GDM1 (cell line): ENCODE measurements at regions not wholly inside any gene's neighbourhood (a gene's known extent, or its start where the extent isn't known, plus 50 kb on each side); places are given as distances from the start of the nearest gene placed in this dataset.
"Not testable (repeated sequence)": the region's sequence is repeated elsewhere in the genome, so short reads cannot be mapped to it uniquely, and the experiment has no call there.

Experiments used
- DNase-seq: peaks from one replicate; lab custom pipeline; 2025; lab: John Stamatoyannopoulos, UW

- DNase-seq: no peak
Observed at GRCh38 chr6:134605034-134605433, 287.1 kb upstream of the SGK1 start.

- DNase-seq: no peak
Observed at GRCh38 chr6:134604014-134604676, 286.2 kb upstream of the SGK1 start.

GRCh38 chr6:134603561-134603960 is 285.6 kb upstream of the SGK1 start:
- no peak for DNase-seq

- DNase-seq: no peak
Observed at GRCh38 chr6:134602123-134602522, 284.2 kb upstream of the SGK1 start.

- no peak for DNase-seq
Observed at GRCh38 chr6:134600671-134601070, 282.8 kb upstream of the SGK1 start.

- DNase-seq: no peak
Observed at GRCh38 chr6:134599079-134599478, 281.2 kb upstream of the SGK1 start.

- DNase-seq: no peak
Observed at GRCh38 chr6:134596191-134596590, 278.3 kb upstream of the SGK1 start.

- DNase-seq: no peak
Observed at GRCh38 chr6:134594881-134595280, 277.0 kb upstream of the SGK1 start.

- DNase-seq: no peak
Observed at GRCh38 chr6:134593887-134594286, 276.0 kb upstream of the SGK1 start.

GRCh38 chr6:134593442-134593841 is 275.5 kb upstream of the SGK1 start:
- DNase-seq: no peak

GRCh38 chr6:134593024-134593423 is 275.1 kb upstream of the SGK1 start:
- no peak for DNase-seq

GRCh38 chr6:134590449-134590848 is 272.5 kb upstream of the SGK1 start:
- no peak for DNase-seq

GRCh38 chr6:134590004-134590403 is 272.1 kb upstream of the SGK1 start:
- no peak for DNase-seq

GRCh38 chr6:134589512-134589911 is 271.6 kb upstream of the SGK1 start:
- DNase-seq: no peak

- DNase-seq: no peak
Observed at GRCh38 chr6:134588267-134588666, 270.4 kb upstream of the SGK1 start.

- DNase-seq: no peak
Observed at GRCh38 chr6:134585517-134585873, 267.6 kb upstream of the SGK1 start.

GRCh38 chr6:134584847-134585516 is 267.1 kb upstream of the SGK1 start:
- DNase-seq: no peak

- DNase-seq: no peak
Observed at GRCh38 chr6:134577998-134578397, 260.1 kb upstream of the SGK1 start.

GRCh38 chr6:134575221-134575620 is 257.3 kb upstream of the SGK1 start:
- DNase-seq: no peak

- DNase-seq: no peak
Observed at GRCh38 chr6:134574491-134574890, 256.6 kb upstream of the SGK1 start.

GRCh38 chr6:134569996-134570395 is 252.1 kb upstream of the SGK1 start:
- DNase-seq: not testable (repeated sequence)

GRCh38 chr6:134564705-134565104 is 246.8 kb upstream of the SGK1 start:
- DNase-seq: no peak

- no peak for DNase-seq
Observed at GRCh38 chr6:134560019-134560418, 242.1 kb upstream of the SGK1 start.

GRCh38 chr6:134557509-134557908 is 239.6 kb upstream of the SGK1 start:
- DNase-seq: no peak
